Hepatocyte (in vitro differentiated cells): ENCODE measurements at regions not wholly inside any gene's neighbourhood (a gene's known extent, or its start where the extent isn't known, plus 50 kb on each side); places are given as distances from the start of the nearest gene placed in this dataset.

Source experiments
- DNase-seq: peaks from one replicate; pipeline ENCODE4 v3.0.0-alpha.2; 2016; ENCODE audit warnings: low spot score
- H2AFZ ChIP-seq: fragments of 200-600 bp; sonication (generic); 2 replicates; pipeline ENCODE4 v1.6.0; 2016; ENCODE audit warnings: antibody characterized with exemption, mild to moderate bottlenecking
- H3K27ac ChIP-seq: fragments of 200-600 bp; sonication (generic); 2 replicates; pipeline ENCODE4 v1.5.1; 2016; ENCODE audit warnings: mild to moderate bottlenecking
- H3K27me3 ChIP-seq: fragments of 200-600 bp; sonication (generic); 2 replicates; pipeline ENCODE4 v1.6.1; 2016
- H3K36me3 ChIP-seq: fragments of 200-600 bp; sonication (generic); replicated peaks from 2 replicates; pipeline ENCODE4 v1.5.1; 2016; ENCODE audit warnings: low read depth; ENCODE audit not compliant: insufficient read depth
- H3K4me1 ChIP-seq: fragments of 200-600 bp; sonication (generic); 2 replicates; pipeline ENCODE4 v1.5.1; 2016; ENCODE audit warnings: mild to moderate bottlenecking, moderate library complexity; ENCODE audit not compliant: insufficient read depth
- H3K4me2 ChIP-seq: fragments of 200-600 bp; sonication (generic); 2 replicates; pipeline ENCODE4 v1.6.0; 2016
- H3K4me3 ChIP-seq: fragments of 200-600 bp; sonication (generic); 2 replicates; pipeline ENCODE4 v1.5.1; 2016; ENCODE audit warnings: mild to moderate bottlenecking
- H3K79me2 ChIP-seq: fragments of 200-600 bp; sonication (generic); 2 replicates; pipeline ENCODE4 v1.6.0; 2017; ENCODE audit warnings: mild to moderate bottlenecking
- H3K9me2 ChIP-seq: fragments of 200-600 bp; sonication (generic); replicated peaks from 2 replicates; pipeline ENCODE4 v1.6.0; 2017; ENCODE audit warnings: mild to moderate bottlenecking; ENCODE audit not compliant: insufficient read depth
- H3K9me3 ChIP-seq: fragments of 200-600 bp; sonication (generic); 2 replicates; pipeline ENCODE4 v1.5.1; 2016; ENCODE audit warnings: low read depth, mild to moderate bottlenecking
- H4K20me1 ChIP-seq: fragments of 200-600 bp; sonication (generic); 2 replicates; pipeline ENCODE4 v1.6.0; 2016; ENCODE audit warnings: mild to moderate bottlenecking; ENCODE audit not compliant: insufficient read depth, poor library complexity, severe bottlenecking
- CTCF ChIP-seq: fragments of 200-600 bp; sonication (generic); IDR thresholded peaks from 2 replicates; pipeline ENCODE4 v1.5.1; 2016; ENCODE audit warnings: antibody characterized with exemption, mild to moderate bottlenecking; ENCODE audit not compliant: poor library complexity
- EZH2 ChIP-seq: fragments of 200-600 bp; sonication (generic); IDR thresholded peaks from 2 replicates; pipeline ENCODE4 v1.6.1; 2016; ENCODE audit warnings: antibody characterized with exemption, mild to moderate bottlenecking, borderline replicate concordance
- EZH2phosphoT487 ChIP-seq: fragments of 200-600 bp; sonication (generic); IDR thresholded peaks from one replicate; pipeline ENCODE4 v1.6.1; 2018; ENCODE audit warnings: antibody characterized with exemption, mild to moderate bottlenecking, low read depth, moderate library complexity; ENCODE audit not compliant: unreplicated experiment, severe bottlenecking
- WGBS: methylation state at CpG from one replicate; pipeline ENCODE4 v1.1.6; 2016; ENCODE audit warnings: low lambda C conversion rate; ENCODE audit errors: missing lambda C conversion rate; 5-methylcytosine and 5-hydroxymethylcytosine counted together

- WGBS, result 92% methylated on average over 2 of the region's 2 CpGs
- Histone ChIP-seq H2AFZ (no peak overlapping the region), H3K36me3 (no peaks in the 10 kb centered on the region), H3K9me2 (no peaks in the 10 kb centered on the region), H3K79me2 (no peaks in the 10 kb centered on the region), H4K20me1 (no peaks in the 10 kb centered on the region), H3K27ac (no peak overlapping the region), H3K4me3 (no peak overlapping the region), H3K27me3 (no peaks in the 10 kb centered on the region), H3K4me2 (no peak overlapping the region), H3K9me3 (no peaks in the 10 kb centered on the region), H3K4me1 (no peaks in the 10 kb centered on the region)
- TF ChIP-seq EZH2phosphoT487 (no peak), EZH2 (no peak), CTCF (no peak)
- no peak for DNase-seq
Measured at GRCh38 chr6:105917038-105917695, 169.0 kb upstream of the PRDM1 start.

GRCh38 chr6:105911106-105911629 is 175.0 kb upstream of the PRDM1 start:
- WGBS, result 90% methylated on average over 4 of the region's 4 CpGs

GRCh38 chr6:105909106-105909505 is 177.0 kb upstream of the PRDM1 start:
- no peak for DNase-seq
- 76% methylated on average over 6 of the region's 6 CpGs for WGBS
- Histone ChIP-seq H4K20me1 (no peaks in the 10 kb centered on the region), H3K4me3 (no peak overlapping the region), H3K9me3 (no peaks in the 10 kb centered on the region), H3K27me3 (no peaks in the 10 kb centered on the region), H3K4me2 (no peak overlapping the region), H3K9me2 (no peaks in the 10 kb centered on the region), H3K36me3 (no peaks in the 10 kb centered on the region), H3K4me1 (no peaks in the 10 kb centered on the region), H2AFZ (no peak overlapping the region), H3K27ac (no peak overlapping the region), H3K79me2 (no peaks in the 10 kb centered on the region)
- TF ChIP-seq CTCF, result no peak
- TF ChIP-seq EZH2, result no peak
- TF ChIP-seq EZH2phosphoT487, result no peak

More at GRCh38 chr6:105911106-105911629, 175.0 kb upstream of the PRDM1 start:
- H3K79me2 ChIP-seq, result no peaks in the 10 kb centered on the region
- no peak overlapping the region for H3K27ac ChIP-seq
- no peak overlapping the region for H3K4me3 ChIP-seq
- H3K36me3 ChIP-seq, result no peaks in the 10 kb centered on the region
- no peak for DNase-seq
- H3K4me1 ChIP-seq, result no peaks in the 10 kb centered on the region
- H3K27me3 ChIP-seq, result no peaks in the 10 kb centered on the region
- H3K9me2 ChIP-seq, result no peaks in the 10 kb centered on the region
- no peak overlapping the region for H2AFZ ChIP-seq
- H4K20me1 ChIP-seq, result no peaks in the 10 kb centered on the region
- no peaks in the 10 kb centered on the region for H3K9me3 ChIP-seq
- TF ChIP-seq EZH2phosphoT487, result no peak
- no peak for TF ChIP-seq EZH2
- no peak for TF ChIP-seq CTCF
- no peak overlapping the region for H3K4me2 ChIP-seq

- H3K36me3 ChIP-seq, result no peaks in the 10 kb centered on the region
- no peak overlapping the region for H2AFZ ChIP-seq
- no peaks in the 10 kb centered on the region for H3K9me2 ChIP-seq
- 71% methylated on average over 5 of the region's 5 CpGs for WGBS
- H4K20me1 ChIP-seq, result no peaks in the 10 kb centered on the region
- no peaks in the 10 kb centered on the region for H3K79me2 ChIP-seq
- no peak overlapping the region for H3K27ac ChIP-seq
- H3K27me3 ChIP-seq, result no peaks in the 10 kb centered on the region
- TF ChIP-seq EZH2, result no peak
- no peak for TF ChIP-seq CTCF
- TF ChIP-seq EZH2phosphoT487, result no peak
- H3K9me3 ChIP-seq, result no peaks in the 10 kb centered on the region
- DNase-seq, result no peak
- no peak overlapping the region for H3K4me3 ChIP-seq
- no peak overlapping the region for H3K4me2 ChIP-seq
- H3K4me1 ChIP-seq, result no peaks in the 10 kb centered on the region
Measured at GRCh38 chr6:105907991-105908390, 178.1 kb upstream of the PRDM1 start.
